ENCODE measurements at regions not wholly inside any gene's neighbourhood (a gene's known extent, or its start where the extent isn't known, plus 50 kb on each side); places are given as distances from the start of the nearest gene placed in this dataset.

DNA sequence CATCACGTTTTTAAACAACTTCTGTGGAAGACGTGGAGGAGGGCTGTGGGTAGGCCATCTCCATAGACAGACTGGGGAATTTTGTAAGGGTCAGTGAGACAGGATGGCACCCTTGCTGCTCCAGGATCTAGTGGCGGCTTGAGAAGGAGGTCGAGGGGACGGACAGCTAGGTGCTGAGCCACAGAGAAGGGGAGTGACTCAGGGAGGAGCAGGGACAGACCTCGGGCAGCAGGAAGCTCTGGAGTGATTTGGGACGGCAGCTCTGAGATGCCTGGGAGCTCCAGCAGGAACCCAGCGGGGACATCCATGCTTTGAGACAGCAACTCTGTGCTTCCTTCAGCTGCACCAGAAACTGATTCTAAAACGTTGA is 169.1 kb upstream of the SOX1 start:
- H3K27ac ChIP-seq = no peak overlapping the region
- peaks cover 7 to 60% (median 19%) of the 10 kb centered on the region in 9 donors for H3K27me3 ChIP-seq
- ATAC-seq (no peak), DNase-seq (no peak)
- intact Hi-C loops (cut with DNase I) = no loop called here
- TF ChIP-seq, protein P1, sequence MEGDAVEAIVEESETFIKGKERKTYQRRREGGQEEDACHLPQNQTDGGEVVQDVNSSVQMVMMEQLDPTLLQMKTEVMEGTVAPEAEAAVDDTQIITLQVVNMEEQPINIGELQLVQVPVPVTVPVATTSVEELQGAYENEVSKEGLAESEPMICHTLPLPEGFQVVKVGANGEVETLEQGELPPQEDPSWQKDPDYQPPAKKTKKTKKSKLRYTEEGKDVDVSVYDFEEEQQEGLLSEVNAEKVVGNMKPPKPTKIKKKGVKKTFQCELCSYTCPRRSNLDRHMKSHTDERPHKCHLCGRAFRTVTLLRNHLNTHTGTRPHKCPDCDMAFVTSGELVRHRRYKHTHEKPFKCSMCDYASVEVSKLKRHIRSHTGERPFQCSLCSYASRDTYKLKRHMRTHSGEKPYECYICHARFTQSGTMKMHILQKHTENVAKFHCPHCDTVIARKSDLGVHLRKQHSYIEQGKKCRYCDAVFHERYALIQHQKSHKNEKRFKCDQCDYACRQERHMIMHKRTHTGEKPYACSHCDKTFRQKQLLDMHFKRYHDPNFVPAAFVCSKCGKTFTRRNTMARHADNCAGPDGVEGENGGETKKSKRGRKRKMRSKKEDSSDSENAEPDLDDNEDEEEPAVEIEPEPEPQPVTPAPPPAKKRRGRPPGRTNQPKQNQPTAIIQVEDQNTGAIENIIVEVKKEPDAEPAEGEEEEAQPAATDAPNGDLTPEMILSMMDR (IDR thresholded peaks at IDR 0.05) = no peak
- TF ChIP-seq POLR2A (IDR thresholded peaks at IDR 0.05) = no peak
- no peak overlapping the region for H3K4me3 ChIP-seq
- H3K9me3 ChIP-seq = no peaks in the 10 kb centered on the region
- peaks cover 0 to 10% (median 1%) of the 10 kb centered on the region in 12 donors for H3K4me1 ChIP-seq
- WGBS, 4 donors = 67 to 82% (median 70%) methylated on average over 9 of the region's 9 CpGs
- no peaks in the 10 kb centered on the region for H3K36me3 ChIP-seq

DNA sequence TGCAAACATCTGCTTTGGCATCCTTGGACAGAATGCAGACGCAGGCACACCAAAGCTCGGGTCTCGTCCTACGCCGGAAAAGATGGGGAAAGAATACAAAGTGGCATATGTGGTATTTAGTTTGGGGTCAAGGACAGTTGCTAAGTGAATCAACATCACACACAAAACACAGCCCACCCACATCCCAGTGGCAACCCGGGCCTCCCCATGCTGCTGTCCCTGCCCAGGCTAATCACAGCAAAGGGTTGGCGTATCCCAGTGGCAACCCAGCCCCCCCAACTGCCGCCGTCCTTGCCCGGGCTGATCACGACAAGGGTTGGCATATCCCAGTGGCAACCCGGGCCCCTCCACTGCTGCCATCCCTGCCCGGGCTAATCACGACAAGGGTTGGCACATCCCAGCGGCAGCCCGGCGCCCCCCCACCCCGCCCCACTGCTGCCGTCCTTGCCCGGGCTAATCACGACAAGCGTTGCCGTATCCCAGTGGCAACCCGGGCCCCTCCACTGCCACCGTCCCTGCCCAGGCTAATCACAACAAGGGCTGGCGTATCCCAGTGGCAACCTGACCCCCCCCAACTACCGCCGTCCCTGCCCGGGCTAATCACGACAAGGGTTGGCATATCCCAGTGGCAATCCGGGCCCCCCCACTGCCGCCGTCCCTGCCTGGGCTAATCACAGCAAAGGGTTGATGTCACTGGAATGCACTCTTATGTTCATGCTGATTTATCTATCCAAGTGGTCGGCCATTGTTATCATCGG is 167.8 kb upstream of the SOX1 start:
- ATAC-seq = no peak
- H3K36me3 ChIP-seq = no peaks in the 10 kb centered on the region
- TF ChIP-seq, protein P1 (IDR thresholded peaks at IDR 0.05) = no peak
- no peak for TF ChIP-seq POLR2A (IDR thresholded peaks at IDR 0.05)
- intact Hi-C loops (cut with DNase I) = no loop called here
- no peak overlapping the region for H3K4me3 ChIP-seq
- peaks cover 0 to 47% (median 7%) of the 10 kb centered on the region in 9 donors for H3K27me3 ChIP-seq
- no peaks in the 10 kb centered on the region for H3K9me3 ChIP-seq
- no peaks in the 10 kb centered on the region for H3K4me1 ChIP-seq
- no peak overlapping the region for H3K27ac ChIP-seq
- no peak for DNase-seq
- WGBS, 4 donors = 81 to 87% (median 83%) methylated on average over 21 to 35 of the region's 35 CpGs

DNA sequence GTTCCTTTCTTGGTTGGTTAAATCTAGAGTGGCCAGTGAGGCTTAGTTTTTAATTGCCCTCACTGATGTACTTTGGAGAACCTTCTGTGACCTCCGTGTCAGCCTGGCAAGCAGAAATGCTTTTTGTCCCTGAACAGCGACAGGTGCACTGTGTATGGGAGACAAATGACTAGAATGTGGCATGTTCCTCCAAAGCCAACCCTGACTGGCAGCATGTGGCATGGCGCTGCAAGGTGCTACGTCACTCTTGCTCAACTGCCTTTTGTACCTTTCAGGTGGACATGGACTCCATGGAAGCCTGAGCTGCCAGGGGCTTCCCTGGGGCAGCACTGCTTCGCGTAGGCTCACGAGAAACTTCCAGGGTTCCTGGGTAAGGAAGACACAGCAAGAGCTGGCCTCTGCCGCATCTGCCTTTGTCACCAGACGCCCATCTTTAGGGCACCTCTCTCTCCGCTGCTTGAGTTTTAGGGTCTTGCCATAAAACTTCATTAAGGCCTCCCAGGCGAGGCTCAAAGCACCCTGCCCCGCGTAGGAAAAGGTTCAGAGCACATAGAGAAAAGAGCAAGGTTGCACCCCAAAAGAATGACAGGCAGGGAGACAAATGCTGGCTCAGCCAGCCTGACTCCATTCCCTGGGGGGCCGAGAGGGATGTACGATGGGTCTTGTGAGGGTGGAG is 167.1 kb upstream of the SOX1 start:
- no peak for DNase-seq
- H3K4me1 ChIP-seq = no peaks in the 10 kb centered on the region
- TF ChIP-seq, protein P1 (IDR thresholded peaks at IDR 0.05) = no peak
- TF ChIP-seq POLR2A (IDR thresholded peaks at IDR 0.05) = no peak
- no peaks in the 10 kb centered on the region for H3K36me3 ChIP-seq
- WGBS, 4 donors = 82 to 90% (median 87%) methylated on average over 15 of the region's 15 CpGs
- peaks cover 0 to 40% (median 1%) of the 10 kb centered on the region in 9 donors for H3K27me3 ChIP-seq
- H3K9me3 ChIP-seq = no peaks in the 10 kb centered on the region
- ATAC-seq = no peak
- intact Hi-C loops (cut with DNase I) = no loop called here
- H3K27ac ChIP-seq = no peak overlapping the region
- no peak overlapping the region for H3K4me3 ChIP-seq

DNA sequence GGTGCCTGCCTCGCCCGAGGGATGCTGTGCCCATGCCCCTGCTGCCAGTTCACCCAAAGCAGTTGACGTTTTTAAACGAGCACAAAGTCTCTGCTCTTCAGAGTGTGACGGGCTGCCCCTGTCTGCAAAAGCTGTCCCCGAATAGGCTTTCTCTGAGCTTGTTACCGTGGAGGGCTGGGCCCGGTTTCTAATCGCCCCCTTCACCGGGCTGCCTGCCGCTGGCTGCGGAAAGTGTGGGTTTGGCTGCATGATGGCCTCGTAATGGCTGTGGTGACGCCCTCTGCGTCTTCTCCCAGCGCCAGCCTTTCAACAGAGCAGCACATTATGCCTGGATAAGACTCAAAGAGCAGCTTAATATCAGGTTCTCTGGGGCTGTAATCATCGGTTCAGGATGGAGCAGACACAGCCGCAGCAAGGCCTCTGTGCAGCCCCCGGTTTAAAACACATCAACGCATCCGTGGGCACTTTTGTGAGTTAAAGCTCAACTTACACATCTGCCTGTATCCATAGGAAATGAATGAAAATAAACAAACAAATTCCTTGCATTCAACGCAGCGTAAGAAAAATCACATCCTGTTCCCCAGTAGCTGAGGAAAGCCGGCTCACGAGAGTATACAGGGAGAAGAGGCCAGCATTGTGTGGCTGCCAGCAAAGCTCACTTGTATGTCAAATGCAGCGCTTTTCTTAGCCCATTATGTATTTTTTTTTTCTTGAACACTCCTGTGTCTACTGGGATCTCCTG is 166.4 kb upstream of the SOX1 start:
- Histone ChIP-seq H3K27me3 (peaks cover 0 to 33% (median 0%) of the 10 kb centered on the region in 9 donors), H3K27ac (no peak overlapping the region), H3K4me3 (no peak overlapping the region), H3K4me1 (no peaks in the 10 kb centered on the region), H3K9me3 (no peaks in the 10 kb centered on the region), H3K36me3 (no peaks in the 10 kb centered on the region)
- intact Hi-C loops (cut with DNase I) = no loop called here
- ATAC-seq = no peak
- no peak for DNase-seq
- TF ChIP-seq, protein P1 (IDR thresholded peaks at IDR 0.05) = no peak
- no peak for TF ChIP-seq POLR2A (IDR thresholded peaks at IDR 0.05)
- whole genome bisulfite sequencing, 4 donors = 43 to 60% (median 49%) methylated on average over 22 to 26 of the region's 26 CpGs
